ENCODE measurements at regions not wholly inside any gene's neighbourhood (a gene's known extent, or its start where the extent isn't known, plus 50 kb on each side); places are given as distances from the start of the nearest gene placed in this dataset.

- TF ChIP-seq EZH2 (IDR thresholded peaks at IDR 0.05; ENCODE audit: borderline replicate concordance, insufficient read depth, low read depth, low read length, poor library complexity, severe bottlenecking) (no peak), CTCF (IDR thresholded peaks at IDR 0.05) (no peak)
These were observed 50.5 kb upstream of the BMP6 start for GRCh38 chr6:7675353-7675945.

All from B cell (primary cell).